HEK293T (cell line): ENCODE measurements at regions not wholly inside any gene's neighbourhood (a gene's known extent, or its start where the extent isn't known, plus 50 kb on each side); places are given as distances from the start of the nearest gene placed in this dataset.

ENCODE experiments used
- ELF4 ChIP-seq: fragments of 450-650 bp; IDR thresholded peaks from 2 replicates; pipeline ENCODE4 v1.6.1; 2017; ENCODE audit warnings: antibody characterized with exemption
- SP1 ChIP-seq: fragments of 450-650 bp; IDR thresholded peaks from 2 replicates; pipeline ENCODE4 v1.6.1; 2017

DNA sequence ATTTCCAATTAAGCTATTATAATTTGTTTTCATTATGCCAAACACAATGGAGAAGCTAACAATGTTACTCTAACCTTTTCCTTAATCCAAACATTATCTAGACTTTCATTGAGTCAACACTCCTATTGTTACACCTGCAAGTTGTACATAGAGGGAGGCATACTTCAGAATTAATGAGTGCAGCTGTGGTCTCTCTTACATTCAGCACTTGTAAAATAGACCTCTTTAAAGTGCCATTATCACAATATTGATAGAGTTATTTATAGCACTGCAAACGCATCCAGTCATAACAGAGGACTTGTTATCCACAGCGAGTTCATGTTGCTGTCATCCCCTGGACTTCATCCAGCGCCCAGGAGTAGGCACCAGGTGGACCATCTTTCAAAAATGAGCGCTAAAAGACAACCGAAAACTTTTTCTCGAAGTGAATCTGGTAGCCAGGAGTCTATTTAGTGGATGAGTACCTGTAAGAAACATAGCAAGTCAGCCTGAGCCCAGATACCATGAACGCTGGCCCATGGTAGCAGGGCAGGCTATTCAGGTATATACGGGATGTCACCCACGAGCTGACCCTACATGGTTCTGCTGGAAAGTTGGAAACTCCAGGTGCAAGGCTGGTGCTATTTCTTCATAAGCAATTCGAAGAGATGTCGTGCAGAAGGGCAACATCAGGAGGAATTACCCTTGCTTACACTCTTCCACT lies 70.6 kb upstream of the NFIA start:
- TF ChIP-seq ELF4 (no peak), SP1 (no peak)
